Heart left ventricle (tissue), 13 donors: ENCODE measurements at regions not wholly inside any gene's neighbourhood (a gene's known extent, or its start where the extent isn't known, plus 50 kb on each side); places are given as distances from the start of the nearest gene placed in this dataset.

Source experiments
- POLR2A ChIP-seq, 2 donors: fragments of 450-650 bp; IDR thresholded peaks; one replicate each; pipeline ENCODE4 v1.6.1; 2017; ENCODE audit warnings: antibody characterized with exemption in 2 of 2, mild to moderate bottlenecking in 2 of 2, moderate library complexity in 2 of 2
- TF ChIP-seq, protein P1 (sequence below), 12 donors: fragments of 200-600 bp; sonication (generic) in 4 of 12; IDR thresholded peaks; one replicate each; pipeline versions ENCODE4 v1.5.0 to v1.8.0; 2018 to 2022; ENCODE audit warnings: antibody characterized with exemption in 12 of 12, mild to moderate bottlenecking in 5 of 12
- donor health status: ischemic (EF 13 %, LVEDD 7.1; RV severe dilation, severe dysfunction).
- donor health status: DM: no; HTN: yes; CAD: no.
- donor health status: DM: no; HTN: no; CAD: no.
- donor health status: ischemic (EF 25% LVEDD 6.9; RV normal size, moderate dysfunction).
- donor health status: ischemic (EF 25% LVEDD 5.7; RV mildly dilated, moderate dysfunction).
- donor health status: ischemic (EF 35%, LVEDD 5.7; RV mildly dilated, moderate dysfunction).
- donor health status: nonischemic (EF 11% LVEDD 7.7; RV severe dilation, severe dysfunction).
- donor health status: DM: yes; HTN: yes; CAD: no.
- donor health status: PGD.
- donor health status: ischemic (EF 29% LVEDD 5.4; RV normal size, mild dysfunction).
- donor health status: nonischemic (EF 23%, LVEDD 6.1; RV moderate dilation, normal function).

- TF ChIP-seq, protein P1, sequence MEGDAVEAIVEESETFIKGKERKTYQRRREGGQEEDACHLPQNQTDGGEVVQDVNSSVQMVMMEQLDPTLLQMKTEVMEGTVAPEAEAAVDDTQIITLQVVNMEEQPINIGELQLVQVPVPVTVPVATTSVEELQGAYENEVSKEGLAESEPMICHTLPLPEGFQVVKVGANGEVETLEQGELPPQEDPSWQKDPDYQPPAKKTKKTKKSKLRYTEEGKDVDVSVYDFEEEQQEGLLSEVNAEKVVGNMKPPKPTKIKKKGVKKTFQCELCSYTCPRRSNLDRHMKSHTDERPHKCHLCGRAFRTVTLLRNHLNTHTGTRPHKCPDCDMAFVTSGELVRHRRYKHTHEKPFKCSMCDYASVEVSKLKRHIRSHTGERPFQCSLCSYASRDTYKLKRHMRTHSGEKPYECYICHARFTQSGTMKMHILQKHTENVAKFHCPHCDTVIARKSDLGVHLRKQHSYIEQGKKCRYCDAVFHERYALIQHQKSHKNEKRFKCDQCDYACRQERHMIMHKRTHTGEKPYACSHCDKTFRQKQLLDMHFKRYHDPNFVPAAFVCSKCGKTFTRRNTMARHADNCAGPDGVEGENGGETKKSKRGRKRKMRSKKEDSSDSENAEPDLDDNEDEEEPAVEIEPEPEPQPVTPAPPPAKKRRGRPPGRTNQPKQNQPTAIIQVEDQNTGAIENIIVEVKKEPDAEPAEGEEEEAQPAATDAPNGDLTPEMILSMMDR (IDR thresholded peaks at IDR 0.05), result no peak
- TF ChIP-seq POLR2A (IDR thresholded peaks at IDR 0.05), result no peak
These were observed 240.6 kb downstream of the ETS1 start for GRCh38 chr11:128346804-128347203.
